ENCODE measurements at regions not wholly inside any gene's neighbourhood (a gene's known extent, or its start where the extent isn't known, plus 50 kb on each side); places are given as distances from the start of the nearest gene placed in this dataset.
"Not testable (repeated sequence)": the region's sequence is repeated elsewhere in the genome, so short reads cannot be mapped to it uniquely, and the experiment has no call there.

DNA sequence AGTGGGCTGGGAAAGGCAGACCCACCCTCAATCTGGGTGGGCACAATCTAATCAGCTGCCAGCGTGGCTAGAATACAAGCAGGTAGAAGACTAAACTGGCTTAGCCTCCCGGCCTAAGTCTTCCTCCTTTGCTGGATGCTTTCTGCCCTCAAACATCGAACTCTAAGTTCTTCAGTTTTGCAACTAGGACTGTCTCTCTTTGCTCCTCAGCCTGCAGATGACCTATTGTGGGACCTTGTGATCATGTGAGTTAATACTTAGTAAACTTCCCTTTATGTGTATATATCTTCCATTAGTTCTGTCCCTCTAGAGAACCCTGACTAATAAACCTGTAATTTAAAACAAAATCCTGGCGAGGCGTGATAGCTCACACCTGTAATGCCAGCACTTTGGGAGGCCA lies 51.8 kb upstream of the SLC39A8 start:
- TF ChIP-seq, protein P1, sequence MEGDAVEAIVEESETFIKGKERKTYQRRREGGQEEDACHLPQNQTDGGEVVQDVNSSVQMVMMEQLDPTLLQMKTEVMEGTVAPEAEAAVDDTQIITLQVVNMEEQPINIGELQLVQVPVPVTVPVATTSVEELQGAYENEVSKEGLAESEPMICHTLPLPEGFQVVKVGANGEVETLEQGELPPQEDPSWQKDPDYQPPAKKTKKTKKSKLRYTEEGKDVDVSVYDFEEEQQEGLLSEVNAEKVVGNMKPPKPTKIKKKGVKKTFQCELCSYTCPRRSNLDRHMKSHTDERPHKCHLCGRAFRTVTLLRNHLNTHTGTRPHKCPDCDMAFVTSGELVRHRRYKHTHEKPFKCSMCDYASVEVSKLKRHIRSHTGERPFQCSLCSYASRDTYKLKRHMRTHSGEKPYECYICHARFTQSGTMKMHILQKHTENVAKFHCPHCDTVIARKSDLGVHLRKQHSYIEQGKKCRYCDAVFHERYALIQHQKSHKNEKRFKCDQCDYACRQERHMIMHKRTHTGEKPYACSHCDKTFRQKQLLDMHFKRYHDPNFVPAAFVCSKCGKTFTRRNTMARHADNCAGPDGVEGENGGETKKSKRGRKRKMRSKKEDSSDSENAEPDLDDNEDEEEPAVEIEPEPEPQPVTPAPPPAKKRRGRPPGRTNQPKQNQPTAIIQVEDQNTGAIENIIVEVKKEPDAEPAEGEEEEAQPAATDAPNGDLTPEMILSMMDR (IDR thresholded peaks at IDR 0.05; ENCODE audit: poor library complexity, severe bottlenecking): not testable (repeated sequence)
- TF ChIP-seq RAD21 (conservative IDR thresholded peaks at IDR 0.05): not testable (repeated sequence)

All from neural cell (in vitro differentiated cells).